T-helper 1 cell treated with Interleukin-12 subunit alpha and Interleukin-12 subunit beta and Interleukin-4 antibody, amounts not matched to agents 30 μg/mL and 1 μg/mL, for 36 hours (primary cell): ENCODE measurements at regions not wholly inside any gene's neighbourhood (a gene's known extent, or its start where the extent isn't known, plus 50 kb on each side); places are given as distances from the start of the nearest gene placed in this dataset.

Source experiments
- H3K27ac Mint-ChIP-seq: one replicate; pipeline ENCODE4 v1.8.0; 2021; ENCODE audit warnings: mild to moderate bottlenecking, mixed read lengths
- H3K27me3 Mint-ChIP-seq: one replicate; pipeline ENCODE4 v1.8.0; 2021; ENCODE audit warnings: low read depth, mixed read lengths
- H3K36me3 Mint-ChIP-seq: one replicate; pipeline ENCODE4 v1.8.0; 2021; ENCODE audit warnings: low read depth, mixed read lengths
- H3K4me1 Mint-ChIP-seq: one replicate; pipeline ENCODE4 v1.8.0; 2021; ENCODE audit warnings: low read depth, mixed read lengths
- H3K4me3 Mint-ChIP-seq: one replicate; pipeline ENCODE4 v1.8.0; 2021; ENCODE audit warnings: mild to moderate bottlenecking, moderate library complexity, mixed read lengths
- H3K9me3 Mint-ChIP-seq: one replicate; pipeline ENCODE4 v1.8.0; 2021; ENCODE audit warnings: mixed read lengths

GRCh38 chr14:85817430-85817829 is 287.5 kb downstream of the FLRT2 start:
- Mint-ChIP-seq H3K9me3 (no peaks in the 10 kb centered on the region), H3K4me3 (no peak overlapping the region), H3K27ac (no peak overlapping the region), H3K27me3 (no peaks in the 10 kb centered on the region), H3K4me1 (no peaks in the 10 kb centered on the region), H3K36me3 (no peaks in the 10 kb centered on the region)

DNA sequence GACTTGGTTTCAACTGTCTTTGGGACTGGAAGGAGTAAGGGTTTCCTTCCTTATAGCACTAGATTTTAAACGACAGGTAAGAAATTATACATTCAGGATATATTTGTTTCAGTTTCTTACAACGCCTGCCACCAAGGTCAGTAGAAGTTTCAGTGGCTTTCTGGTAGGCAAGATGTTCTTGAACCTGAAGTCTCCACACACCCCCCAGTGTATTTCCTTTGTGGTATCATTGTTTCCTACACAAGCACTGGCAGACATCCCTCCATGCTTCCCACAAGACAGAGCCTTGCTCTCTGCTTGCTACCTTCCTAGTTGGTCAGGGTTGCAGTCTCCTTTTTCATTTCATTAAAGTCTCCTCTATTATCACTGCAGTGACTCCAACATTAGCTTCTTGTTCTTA is 283.1 kb downstream of the FLRT2 start:
- H3K4me3 Mint-ChIP-seq, result no peak overlapping the region
- no peaks in the 10 kb centered on the region for H3K9me3 Mint-ChIP-seq
- no peaks in the 10 kb centered on the region for H3K27me3 Mint-ChIP-seq
- H3K27ac Mint-ChIP-seq, result no peak overlapping the region
- H3K4me1 Mint-ChIP-seq, result no peaks in the 10 kb centered on the region
- H3K36me3 Mint-ChIP-seq, result no peaks in the 10 kb centered on the region

DNA sequence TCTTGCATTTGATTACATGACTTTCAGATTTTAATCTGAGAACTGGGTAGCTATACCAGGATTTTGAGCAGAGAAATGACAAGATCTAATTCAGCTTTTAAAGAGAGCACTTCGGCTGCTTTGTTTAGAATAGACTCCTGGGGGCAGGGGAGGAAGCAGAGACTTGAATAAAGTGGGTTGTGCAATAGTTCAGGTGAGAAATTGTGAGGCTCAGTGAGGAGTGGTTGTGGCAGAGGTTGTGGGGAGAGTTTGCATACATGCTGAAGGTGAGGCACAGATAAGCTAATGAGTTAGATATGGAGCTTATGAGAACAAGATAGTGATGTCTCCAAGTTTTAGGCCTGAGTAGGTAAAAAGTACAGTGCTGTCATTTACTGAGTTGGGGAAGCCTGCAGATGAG is 281.4 kb downstream of the FLRT2 start:
- Mint-ChIP-seq H3K9me3 (no peaks in the 10 kb centered on the region), H3K27me3 (no peaks in the 10 kb centered on the region), H3K4me3 (no peak overlapping the region), H3K36me3 (no peaks in the 10 kb centered on the region), H3K4me1 (no peaks in the 10 kb centered on the region), H3K27ac (no peak overlapping the region)

GRCh38 chr14:85799668-85800067 is 269.7 kb downstream of the FLRT2 start:
- Mint-ChIP-seq H3K4me3 (no peak overlapping the region), H3K9me3 (no peaks in the 10 kb centered on the region), H3K27me3 (no peaks in the 10 kb centered on the region), H3K27ac (no peak overlapping the region), H3K36me3 (no peaks in the 10 kb centered on the region), H3K4me1 (no peaks in the 10 kb centered on the region)

GRCh38 chr14:85798856-85799255 is 268.9 kb downstream of the FLRT2 start:
- no peaks in the 10 kb centered on the region for H3K27me3 Mint-ChIP-seq
- no peaks in the 10 kb centered on the region for H3K4me1 Mint-ChIP-seq
- no peak overlapping the region for H3K4me3 Mint-ChIP-seq
- no peaks in the 10 kb centered on the region for H3K36me3 Mint-ChIP-seq
- no peak overlapping the region for H3K27ac Mint-ChIP-seq
- no peaks in the 10 kb centered on the region for H3K9me3 Mint-ChIP-seq

- Mint-ChIP-seq H3K36me3 (no peaks in the 10 kb centered on the region), H3K9me3 (peaks cover 3% of the 10 kb centered on the region), H3K4me1 (peaks cover 6% of the 10 kb centered on the region), H3K4me3 (no peak overlapping the region), H3K27me3 (no peaks in the 10 kb centered on the region), H3K27ac (no peak overlapping the region)
Observed at GRCh38 chr14:85793533-85793932, 263.6 kb downstream of the FLRT2 start.

GRCh38 chr14:85789506-85789905 is 259.6 kb downstream of the FLRT2 start:
- no peaks in the 10 kb centered on the region for H3K27me3 Mint-ChIP-seq
- H3K36me3 Mint-ChIP-seq, result no peaks in the 10 kb centered on the region
- peaks cover 3% of the 10 kb centered on the region for H3K9me3 Mint-ChIP-seq
- H3K4me3 Mint-ChIP-seq, result no peak overlapping the region
- H3K4me1 Mint-ChIP-seq, result peaks cover 6% of the 10 kb centered on the region
- H3K27ac Mint-ChIP-seq, result no peak overlapping the region

- Mint-ChIP-seq H3K27ac (no peak overlapping the region), H3K9me3 (peaks cover 3% of the 10 kb centered on the region), H3K27me3 (no peaks in the 10 kb centered on the region), H3K4me1 (peaks cover 6% of the 10 kb centered on the region), H3K4me3 (no peak overlapping the region), H3K36me3 (no peaks in the 10 kb centered on the region)
Observed at GRCh38 chr14:85788470-85789233, 258.7 kb downstream of the FLRT2 start.

DNA sequence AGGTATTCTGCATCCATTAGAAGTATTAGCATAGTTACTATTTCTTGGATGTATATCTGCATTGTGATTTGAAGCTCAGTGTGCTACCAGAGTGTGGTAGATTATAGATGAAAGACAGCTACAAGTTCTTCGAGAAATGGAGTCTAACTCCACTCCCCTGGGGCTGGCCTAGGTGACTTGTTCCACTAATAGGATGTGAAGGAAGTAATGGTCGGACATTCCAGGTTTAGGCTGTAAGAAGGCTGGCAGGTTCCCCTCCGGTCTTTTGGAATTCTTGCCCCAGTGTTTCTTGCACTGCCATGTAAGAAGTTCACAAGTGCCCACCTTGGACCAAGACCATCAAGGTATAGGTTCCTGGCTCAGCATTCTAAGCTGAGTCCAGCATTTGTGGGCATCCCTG is 236.4 kb downstream of the FLRT2 start:
- H3K27ac Mint-ChIP-seq, result no peak overlapping the region

GRCh38 chr14:85764822-85765221 is 234.9 kb downstream of the FLRT2 start:
- Mint-ChIP-seq H3K36me3 (no peaks in the 10 kb centered on the region), H3K4me1 (no peaks in the 10 kb centered on the region), H3K27ac (no peak overlapping the region), H3K9me3 (peaks cover under 1% of the 10 kb centered on the region), H3K27me3 (no peaks in the 10 kb centered on the region), H3K4me3 (no peak overlapping the region)

More for the DNA sequence above, 236.4 kb downstream of the FLRT2 start:
- Mint-ChIP-seq H3K4me3 (no peak overlapping the region), H3K27me3 (no peaks in the 10 kb centered on the region), H3K36me3 (no peaks in the 10 kb centered on the region), H3K9me3 (no peaks in the 10 kb centered on the region), H3K4me1 (no peaks in the 10 kb centered on the region)

- peaks cover 4% of the 10 kb centered on the region for H3K9me3 Mint-ChIP-seq
- no peaks in the 10 kb centered on the region for H3K27me3 Mint-ChIP-seq
- H3K4me3 Mint-ChIP-seq, result no peak overlapping the region
- no peaks in the 10 kb centered on the region for H3K4me1 Mint-ChIP-seq
- H3K36me3 Mint-ChIP-seq, result no peaks in the 10 kb centered on the region
- H3K27ac Mint-ChIP-seq, result no peak overlapping the region
Observed at GRCh38 chr14:85762526-85762925, 232.6 kb downstream of the FLRT2 start.

DNA sequence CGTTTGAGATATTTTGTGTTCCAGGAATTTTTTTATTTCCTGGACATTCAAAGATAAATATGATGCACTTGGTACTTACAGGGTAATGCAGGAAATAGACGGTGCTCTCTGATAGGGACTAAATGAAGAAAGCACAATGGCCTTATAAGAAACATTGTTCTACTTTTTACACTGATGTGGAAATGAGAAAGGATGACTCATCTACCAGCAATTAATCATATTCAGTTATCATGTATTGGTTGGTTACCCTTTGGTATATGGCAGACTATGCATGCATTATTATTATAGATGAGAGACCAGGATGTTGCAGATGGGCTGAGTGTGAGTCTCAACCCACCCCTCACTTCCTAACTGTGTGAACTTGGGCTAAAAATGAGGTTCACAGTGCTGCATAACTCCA is 222.2 kb downstream of the FLRT2 start:
- Mint-ChIP-seq H3K36me3 (no peaks in the 10 kb centered on the region), H3K4me1 (no peaks in the 10 kb centered on the region), H3K9me3 (no peaks in the 10 kb centered on the region), H3K27me3 (no peaks in the 10 kb centered on the region), H3K27ac (no peak overlapping the region), H3K4me3 (no peak overlapping the region)

GRCh38 chr14:85744573-85744972 is 214.6 kb downstream of the FLRT2 start:
- no peaks in the 10 kb centered on the region for H3K36me3 Mint-ChIP-seq
- H3K9me3 Mint-ChIP-seq, result no peaks in the 10 kb centered on the region
- no peaks in the 10 kb centered on the region for H3K27me3 Mint-ChIP-seq
- H3K27ac Mint-ChIP-seq, result no peak overlapping the region
- no peak overlapping the region for H3K4me3 Mint-ChIP-seq
- H3K4me1 Mint-ChIP-seq, result no peaks in the 10 kb centered on the region

DNA sequence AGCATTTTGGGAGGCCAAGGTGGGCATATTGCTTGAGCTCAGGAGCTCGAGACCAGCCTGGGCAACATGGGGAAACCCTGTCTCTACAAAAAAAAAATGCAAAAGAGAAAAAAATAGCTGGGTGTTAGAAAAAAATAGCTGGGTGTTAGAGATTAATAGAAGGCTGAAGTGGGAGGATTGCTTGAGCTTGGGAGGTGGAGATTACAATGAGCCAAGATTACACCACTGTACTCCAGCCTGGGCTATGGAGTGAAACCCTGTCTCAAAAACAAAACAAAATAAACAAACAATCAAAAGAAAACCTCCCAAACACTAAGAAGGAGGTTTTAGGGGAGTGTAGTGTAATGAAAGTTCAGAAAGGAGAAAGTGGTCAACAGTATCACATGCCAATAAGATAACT is 202.1 kb downstream of the FLRT2 start:
- Mint-ChIP-seq H3K4me1 (no peaks in the 10 kb centered on the region), H3K9me3 (no peaks in the 10 kb centered on the region), H3K36me3 (no peaks in the 10 kb centered on the region), H3K4me3 (no peak overlapping the region), H3K27ac (no peak overlapping the region), H3K27me3 (no peaks in the 10 kb centered on the region)

GRCh38 chr14:85731186-85731585 is 201.2 kb downstream of the FLRT2 start:
- no peak overlapping the region for H3K4me3 Mint-ChIP-seq
- H3K36me3 Mint-ChIP-seq, result no peaks in the 10 kb centered on the region
- H3K9me3 Mint-ChIP-seq, result no peaks in the 10 kb centered on the region
- no peaks in the 10 kb centered on the region for H3K4me1 Mint-ChIP-seq
- no peak overlapping the region for H3K27ac Mint-ChIP-seq
- H3K27me3 Mint-ChIP-seq, result no peaks in the 10 kb centered on the region
